ENCODE measurements at regions not wholly inside any gene's neighbourhood (a gene's known extent, or its start where the extent isn't known, plus 50 kb on each side); places are given as distances from the start of the nearest gene placed in this dataset.
A peak's percentile ranks its signal among the peaks of the same experiment; 100 is the strongest.
"Not testable (repeated sequence)": the region's sequence is repeated elsewhere in the genome, so short reads cannot be mapped to it uniquely, and the experiment has no call there.

DNA sequence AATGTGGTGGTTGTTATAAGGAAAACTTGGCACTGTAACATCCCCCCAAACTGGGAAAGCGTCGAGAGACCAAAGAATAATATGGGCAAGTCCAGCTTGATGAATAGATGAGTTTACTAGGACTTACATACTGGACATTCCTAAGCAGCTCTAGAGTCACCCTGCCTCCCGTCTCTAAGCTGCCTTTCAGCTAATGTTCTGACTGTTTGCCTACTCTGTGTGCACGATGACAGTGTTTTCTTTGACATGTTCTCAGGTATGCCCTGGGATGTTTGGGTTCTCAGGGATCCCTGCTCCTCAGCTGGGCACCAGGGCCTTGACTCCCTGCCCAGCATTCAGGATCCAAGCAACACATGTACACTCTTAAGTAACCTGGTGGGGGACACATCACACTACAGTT lies 87.5 kb downstream of the MRPL57 start:
- FAIRE-seq: not testable (repeated sequence)

- FAIRE-seq: peak; percentile 99
These were observed 92.0 kb downstream of the MRPL57 start for GRCh38 chr13:21268485-21268884.

GRCh38 chr13:21272439-21272838 lies 96.0 kb downstream of the MRPL57 start:
- FAIRE-seq: not testable (repeated sequence)

DNA sequence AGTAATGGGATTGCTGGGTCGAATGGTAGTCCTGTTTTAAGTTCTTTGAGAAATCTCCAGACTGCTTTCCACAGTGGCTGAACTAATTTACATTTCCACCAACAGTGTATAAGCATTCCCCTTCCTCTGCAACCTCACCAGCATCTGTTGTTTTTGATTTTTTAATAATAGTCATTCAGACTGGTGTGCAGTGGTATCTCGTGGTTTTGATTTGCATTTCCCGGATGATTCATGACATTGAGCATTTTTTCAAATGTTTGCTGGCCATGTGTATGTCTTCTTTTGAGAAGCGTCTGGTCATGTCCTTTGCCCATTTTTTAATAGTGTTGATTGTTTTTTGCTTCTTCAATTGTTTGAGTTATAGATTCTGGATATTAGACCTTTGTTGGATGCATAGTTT lies 98.0 kb downstream of the MRPL57 start:
- not testable (repeated sequence) for FAIRE-seq

GRCh38 chr13:21282065-21282464 lies 105.6 kb downstream of the MRPL57 start:
- FAIRE-seq: no peak

DNA sequence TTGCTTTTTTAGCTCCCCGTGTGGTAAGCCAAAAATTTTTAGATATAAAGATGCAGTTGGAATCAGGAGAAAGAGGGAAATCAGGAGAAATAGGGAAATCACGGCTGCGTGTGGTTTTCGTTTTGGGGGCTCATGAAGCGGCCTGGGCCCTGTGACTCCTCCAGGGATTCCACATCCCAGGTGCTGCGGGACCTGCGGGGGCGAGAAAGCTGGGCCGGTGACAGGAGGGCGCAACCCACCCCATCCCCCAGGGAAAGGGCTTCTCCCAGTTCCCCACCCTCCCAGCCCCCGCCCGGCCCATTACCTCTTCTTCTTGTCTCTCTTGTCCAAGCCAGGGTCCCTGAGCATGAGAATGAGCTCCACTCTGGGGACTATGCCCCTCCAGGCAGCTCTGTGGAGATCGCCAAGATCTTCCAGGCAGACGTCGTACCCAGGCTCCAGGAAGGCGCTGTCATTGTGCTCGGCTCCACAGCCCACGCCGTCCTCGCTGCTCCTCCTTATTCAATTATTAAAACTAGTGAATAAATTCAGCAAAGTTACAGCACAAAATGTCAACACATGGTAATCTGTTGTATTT lies 111.0 kb downstream of the MRPL57 start:
- no peak for FAIRE-seq

DNA sequence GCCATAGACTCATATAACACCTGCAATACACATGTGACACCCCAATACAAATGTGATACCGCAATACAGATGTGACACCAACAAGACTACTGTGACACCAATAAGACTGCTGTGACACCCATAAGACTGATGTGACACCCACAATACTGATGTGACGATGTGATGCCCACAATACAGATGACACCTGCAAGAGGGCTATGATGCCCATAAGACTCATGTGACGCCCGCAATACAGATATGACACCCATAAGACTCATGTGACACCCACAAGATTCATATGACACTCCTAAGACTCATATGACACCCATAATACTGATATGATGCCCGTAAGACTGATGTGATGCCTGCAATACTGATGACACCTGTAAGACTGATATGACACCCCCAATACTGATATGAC lies 113.0 kb downstream of the MRPL57 start:
- FAIRE-seq: no peak

DNA sequence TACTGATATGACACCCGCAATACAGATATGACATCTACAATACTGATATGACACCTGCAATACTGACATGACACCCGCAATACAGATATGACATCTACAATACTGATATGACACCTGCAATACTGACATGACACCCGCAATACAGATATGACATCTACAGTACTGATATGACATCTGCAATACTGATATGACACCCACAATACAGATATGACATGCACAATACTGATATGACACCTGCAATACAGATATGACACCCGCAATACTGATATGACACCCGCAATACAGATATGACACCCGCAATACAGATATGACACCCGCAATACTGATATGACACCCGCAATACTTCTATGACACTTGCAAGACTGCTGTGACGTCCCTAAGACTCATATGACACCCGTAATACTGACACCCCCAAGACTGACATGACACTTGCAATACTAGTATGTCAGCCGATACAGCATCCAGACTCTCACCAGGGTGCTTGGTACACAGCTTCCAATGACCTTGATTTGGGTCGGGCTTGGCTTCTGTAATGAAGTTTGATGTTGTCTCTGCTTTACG lies 114.1 kb downstream of the MRPL57 start:
- not testable (repeated sequence) for FAIRE-seq

- FAIRE-seq: no peak
These were observed 115.4 kb downstream of the MRPL57 start for GRCh38 chr13:21291840-21292239.

DNA sequence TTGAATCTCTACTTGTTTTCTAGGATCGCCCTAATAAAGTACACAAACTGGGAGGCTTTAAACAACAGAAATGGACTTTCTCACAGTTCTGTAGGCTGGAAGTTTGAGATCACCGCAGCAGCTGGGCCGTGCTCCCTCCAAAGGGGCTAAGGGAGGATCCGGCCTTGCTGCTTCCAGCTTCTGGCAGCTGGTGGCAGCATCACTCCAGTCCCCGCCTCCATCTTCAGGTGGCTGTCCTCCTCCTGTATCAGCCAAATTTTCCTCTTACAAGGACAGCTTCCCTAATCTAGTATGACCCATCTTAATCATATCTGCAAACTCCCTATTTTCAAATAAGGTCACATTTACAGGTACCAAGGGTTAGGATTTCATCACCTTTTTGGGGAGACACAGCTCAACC lies 120.5 kb downstream of the MRPL57 start:
- not testable (repeated sequence) for FAIRE-seq

GRCh38 chr13:21297447-21297846 lies 121.0 kb downstream of the MRPL57 start:
- FAIRE-seq: no peak

DNA sequence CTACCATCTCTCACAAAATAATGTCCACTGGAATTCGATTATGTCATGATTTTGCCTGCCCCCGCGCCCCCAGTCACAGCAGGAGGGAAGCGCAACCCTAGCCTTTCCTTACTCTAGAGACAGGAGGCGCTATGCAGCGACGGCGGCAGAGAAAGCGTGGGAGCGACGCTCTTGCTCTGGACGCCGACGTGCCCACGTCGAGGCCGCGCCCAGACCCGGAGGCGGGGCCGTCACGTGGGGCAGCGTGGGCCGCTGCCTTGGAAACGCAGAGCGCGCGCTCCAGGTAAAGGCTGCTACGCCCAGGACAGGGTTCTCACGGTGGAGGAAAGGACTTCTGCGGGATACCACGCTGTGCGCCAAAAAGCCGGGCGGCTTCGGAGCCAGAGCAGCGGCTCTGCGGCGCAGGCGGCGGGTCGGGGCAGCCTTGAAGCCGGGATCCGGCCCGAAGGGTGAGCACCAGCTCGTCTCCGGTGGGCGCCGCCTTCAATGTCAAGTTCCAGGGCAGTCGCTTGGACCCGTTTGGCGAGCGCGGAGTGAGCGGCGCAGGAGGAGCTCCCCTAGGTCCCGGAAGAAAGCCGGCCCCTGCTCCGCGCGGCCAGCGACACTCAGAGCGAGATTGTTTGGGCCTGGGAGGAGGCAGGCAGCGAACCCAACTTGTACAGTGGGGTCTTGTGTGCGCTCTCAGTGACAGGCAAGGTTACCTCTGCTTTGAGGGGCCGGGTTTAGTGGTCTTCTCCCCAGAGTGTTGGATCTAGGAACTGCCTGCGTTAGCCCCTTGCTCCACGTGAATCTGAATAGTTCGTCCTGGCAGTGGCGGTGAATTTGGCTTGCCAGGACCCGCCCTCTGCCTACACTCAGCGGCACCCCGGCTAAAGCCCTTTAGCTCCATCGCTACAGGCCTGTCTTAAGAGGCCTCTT lies 121.7 kb downstream of the MRPL57 start:
- peak; percentile 30 for FAIRE-seq

DNA sequence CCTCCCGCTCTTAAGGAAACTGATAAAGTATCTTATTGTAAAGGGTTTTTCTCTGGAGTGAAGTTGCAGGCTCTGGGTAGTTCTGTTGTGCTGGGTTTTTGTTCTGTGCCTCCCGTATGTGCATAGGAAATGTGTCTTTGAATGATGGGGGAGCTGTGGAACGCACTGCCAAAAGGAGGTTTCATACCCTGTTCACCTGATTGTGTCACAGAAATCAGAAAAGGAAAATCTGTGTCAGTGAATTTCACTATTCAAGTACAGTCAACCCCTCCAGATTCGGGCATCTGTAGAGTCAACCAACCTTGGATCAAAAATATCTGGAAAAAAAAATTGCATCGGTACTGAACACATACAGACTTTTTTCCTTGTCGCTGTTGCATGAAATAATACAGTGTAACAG lies 127.8 kb downstream of the MRPL57 start:
- FAIRE-seq: no peak

- FAIRE-seq: not testable (repeated sequence)
These were observed 130.0 kb downstream of the MRPL57 start for GRCh38 chr13:21306300-21307073.

GRCh38 chr13:21307158-21307557 lies 130.7 kb downstream of the MRPL57 start:
- not testable (repeated sequence) for FAIRE-seq

DNA sequence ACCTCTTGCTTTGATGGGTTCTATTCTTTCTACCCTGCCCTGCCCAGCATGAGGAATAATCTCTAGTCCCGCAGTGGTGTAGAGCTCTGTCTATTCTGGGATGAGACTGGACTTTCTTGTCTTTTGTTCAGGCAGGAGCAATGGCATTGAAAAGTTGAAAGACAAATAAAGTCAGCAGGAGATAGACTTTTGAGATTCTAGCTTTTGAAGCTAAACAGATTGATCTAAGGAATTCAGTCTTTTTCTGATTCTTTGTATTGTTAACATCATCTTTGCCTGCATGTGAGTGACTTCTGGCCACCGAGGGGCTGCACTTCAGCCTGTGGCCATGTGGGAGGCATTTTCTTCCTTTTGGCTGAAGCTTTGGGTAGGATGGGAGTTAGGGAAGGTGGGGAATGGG lies 132.4 kb downstream of the MRPL57 start:
- FAIRE-seq: no peak

- FAIRE-seq: no peak
These were observed 133.2 kb downstream of the MRPL57 start for GRCh38 chr13:21309542-21310172.

DNA sequence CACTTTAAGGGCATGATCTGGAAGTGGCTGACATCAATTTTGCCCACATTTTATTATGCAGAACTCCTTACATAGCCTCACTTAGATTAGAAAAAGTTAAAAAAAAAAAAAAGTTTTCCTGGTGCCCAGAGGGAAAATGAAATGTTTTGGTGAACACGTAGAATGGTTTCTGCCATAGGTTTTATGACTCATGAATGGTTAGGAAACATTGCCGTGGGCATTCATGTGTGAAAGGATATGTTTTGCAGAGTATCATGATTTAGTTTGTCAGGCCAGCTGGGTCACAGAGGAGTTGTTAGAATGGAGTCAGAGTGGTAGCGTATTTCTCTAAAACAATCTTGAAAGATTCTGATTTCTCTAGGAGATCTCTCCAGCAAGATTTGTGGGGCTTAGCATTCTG lies 133.8 kb downstream of the MRPL57 start:
- FAIRE-seq: no peak

DNA sequence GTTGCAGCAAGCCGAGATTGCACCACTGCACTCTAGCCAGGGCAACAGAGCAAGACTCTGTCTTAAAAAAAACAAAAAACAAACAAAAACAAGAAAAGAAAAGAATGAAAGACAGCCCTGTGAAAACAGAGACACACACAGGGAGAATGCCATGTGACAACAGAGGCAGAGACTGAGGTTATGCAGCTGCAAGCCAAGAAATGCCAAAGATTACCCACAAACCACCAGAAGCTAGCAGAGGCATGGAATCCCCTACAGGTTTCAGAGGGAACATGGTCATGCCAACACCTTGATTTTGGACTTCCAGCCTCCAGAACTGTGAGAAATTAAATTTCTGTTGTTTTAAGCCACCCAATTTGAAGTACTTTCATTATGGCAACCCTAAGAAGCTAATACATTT lies 138.5 kb downstream of the MRPL57 start:
- not testable (repeated sequence) for FAIRE-seq

GRCh38 chr13:21316376-21316775 lies 139.9 kb downstream of the MRPL57 start:
- no peak for FAIRE-seq

DNA sequence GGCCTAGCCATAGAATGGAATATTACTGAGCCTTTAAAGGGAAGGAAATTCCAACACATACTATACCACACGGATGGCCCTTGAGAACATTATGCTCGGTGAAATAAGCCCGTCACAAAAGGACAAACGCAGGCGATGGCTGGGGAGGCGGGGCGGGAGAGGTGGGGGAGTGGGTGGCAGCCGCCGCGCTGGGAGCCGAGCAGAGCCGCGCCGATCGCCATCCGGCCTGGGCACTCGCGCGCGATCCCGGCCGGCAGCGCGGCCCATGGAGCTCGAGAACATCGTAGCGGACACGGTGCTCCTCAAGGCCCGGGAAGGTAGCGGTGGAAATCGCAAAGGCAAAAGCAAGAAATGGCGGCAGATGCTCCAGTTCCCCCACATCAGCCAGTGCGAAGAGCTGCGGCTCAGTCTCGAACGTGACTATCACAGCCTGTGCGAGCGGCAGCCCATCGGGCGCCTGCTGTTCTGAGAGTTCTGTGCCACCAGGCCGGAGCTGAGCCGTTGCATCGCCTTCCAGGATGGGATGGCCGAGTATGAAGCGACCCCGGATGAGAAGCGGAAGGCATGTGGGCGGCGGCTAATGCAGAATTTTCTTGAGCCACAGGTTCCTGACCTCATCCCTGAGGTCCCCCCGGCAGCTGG lies 140.1 kb downstream of the ZDHHC20 start:
- FAIRE-seq: no peak

Data from A204.1 (cell line).